Thoracic aorta (tissue), 2 donors: ENCODE measurements at regions not wholly inside any gene's neighbourhood (a gene's known extent, or its start where the extent isn't known, plus 50 kb on each side); places are given as distances from the start of the nearest gene placed in this dataset.

Source experiments
- ATAC-seq: fragments of 150-250 bp; one replicate; pipeline ENCODE4 v1.8.0; 2017; ENCODE audit warnings: low read depth; ENCODE audit not compliant: insufficient number of reproducible peaks, low FRiP score
- DNase-seq: peaks from one replicate; pipeline ENCODE4 v3.0.0-alpha.2; 2020; ENCODE audit warnings: low spot score
- H3K27ac ChIP-seq, 2 donors: fragments of 200-600 bp; sonication (generic); 1 replicate in 1 of 2; 2 replicates in 1 of 2; pipeline ENCODE4 v1.5.1; 2016; ENCODE audit warnings: mild to moderate bottlenecking in 2 of 2, moderate library complexity in 2 of 2
- H3K27me3 ChIP-seq: fragments of 200-600 bp; sonication (generic); replicated peaks from 2 replicates; pipeline ENCODE4 v1.6.0; 2016; ENCODE audit warnings: mild to moderate bottlenecking; ENCODE audit not compliant: insufficient read depth
- H3K36me3 ChIP-seq: fragments of 200-600 bp; sonication (generic); one replicate; pipeline ENCODE4 v1.5.1; 2016
- H3K4me1 ChIP-seq, 2 donors: fragments of 200-600 bp; sonication (generic); 1 replicate in 1 of 2; 2 replicates in 1 of 2; pipeline versions ENCODE4 v1.5.1 to v1.6.0; 2016; ENCODE audit warnings: low read depth in 2 of 2, mild to moderate bottlenecking in 1 of 2; ENCODE audit not compliant: control insufficient read depth in 1 of 2
- H3K4me3 ChIP-seq: fragments of 200-600 bp; sonication (generic); 2 replicates; pipeline ENCODE4 v1.5.1; 2016; ENCODE audit warnings: mild to moderate bottlenecking
- H3K9me3 ChIP-seq: fragments of 200-600 bp; sonication (generic); 2 replicates; pipeline ENCODE4 v1.5.1; 2016
- TF ChIP-seq, protein P1 (sequence below): fragments of 200-600 bp; sonication (generic); IDR thresholded peaks from one replicate; pipeline ENCODE4 v1.5.1; 2019; ENCODE audit warnings: antibody characterized with exemption

DNA sequence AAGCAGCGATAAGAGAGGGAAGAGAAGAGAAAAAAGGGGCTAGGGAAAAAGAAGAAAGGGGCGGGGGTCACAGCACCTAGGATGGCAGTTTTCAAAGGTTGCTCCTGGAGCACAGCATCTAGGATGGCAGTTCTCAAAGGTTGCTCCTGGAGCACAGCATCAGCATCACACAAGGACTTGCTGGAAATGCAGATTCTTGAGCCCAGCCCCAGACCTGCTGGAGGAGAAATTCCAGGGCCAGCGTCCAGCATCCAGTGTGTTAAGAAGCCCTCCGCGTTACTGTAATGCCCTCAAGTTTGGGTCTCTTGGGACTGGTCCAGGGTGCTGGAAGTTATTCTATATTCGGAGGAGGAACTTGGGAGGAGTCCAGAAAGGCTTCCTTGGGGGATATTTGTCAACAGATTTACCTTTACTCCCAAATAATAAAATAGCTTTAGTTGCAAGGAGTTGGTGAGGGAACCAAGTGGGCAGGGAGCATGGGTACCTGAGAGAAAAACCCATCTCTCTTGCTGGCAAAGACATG, 519.4 kb downstream of the SHQ1 start:
- Histone ChIP-seq H3K27ac (no peak overlapping the region), H3K4me1 (peaks cover 7 to 13% of the 10 kb centered on the region in 2 donors), H3K27me3 (no peaks in the 10 kb centered on the region), H3K36me3 (no peaks in the 10 kb centered on the region), H3K9me3 (no peaks in the 10 kb centered on the region), H3K4me3 (no peak overlapping the region)
- DNase-seq (no peak), ATAC-seq (no peak)
- TF ChIP-seq, protein P1, sequence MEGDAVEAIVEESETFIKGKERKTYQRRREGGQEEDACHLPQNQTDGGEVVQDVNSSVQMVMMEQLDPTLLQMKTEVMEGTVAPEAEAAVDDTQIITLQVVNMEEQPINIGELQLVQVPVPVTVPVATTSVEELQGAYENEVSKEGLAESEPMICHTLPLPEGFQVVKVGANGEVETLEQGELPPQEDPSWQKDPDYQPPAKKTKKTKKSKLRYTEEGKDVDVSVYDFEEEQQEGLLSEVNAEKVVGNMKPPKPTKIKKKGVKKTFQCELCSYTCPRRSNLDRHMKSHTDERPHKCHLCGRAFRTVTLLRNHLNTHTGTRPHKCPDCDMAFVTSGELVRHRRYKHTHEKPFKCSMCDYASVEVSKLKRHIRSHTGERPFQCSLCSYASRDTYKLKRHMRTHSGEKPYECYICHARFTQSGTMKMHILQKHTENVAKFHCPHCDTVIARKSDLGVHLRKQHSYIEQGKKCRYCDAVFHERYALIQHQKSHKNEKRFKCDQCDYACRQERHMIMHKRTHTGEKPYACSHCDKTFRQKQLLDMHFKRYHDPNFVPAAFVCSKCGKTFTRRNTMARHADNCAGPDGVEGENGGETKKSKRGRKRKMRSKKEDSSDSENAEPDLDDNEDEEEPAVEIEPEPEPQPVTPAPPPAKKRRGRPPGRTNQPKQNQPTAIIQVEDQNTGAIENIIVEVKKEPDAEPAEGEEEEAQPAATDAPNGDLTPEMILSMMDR, result no peak

DNA sequence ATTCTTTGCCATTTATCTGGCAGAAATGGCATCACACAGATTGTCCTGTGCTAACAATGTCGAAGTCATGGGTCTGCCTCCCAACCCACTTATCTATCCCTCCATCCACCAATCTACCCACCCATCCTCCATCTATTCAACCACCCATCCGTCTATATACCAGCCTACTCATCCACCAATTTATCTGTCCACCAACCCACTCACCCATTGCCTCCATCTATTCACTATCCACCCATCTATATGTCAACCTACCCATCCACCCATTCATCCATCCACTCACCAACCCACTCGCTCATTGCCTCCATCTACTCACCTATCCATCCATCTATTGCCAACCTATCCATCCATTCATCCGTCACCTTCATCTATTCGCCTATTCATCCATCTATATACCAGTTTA, 521.2 kb downstream of the SHQ1 start:
- Histone ChIP-seq H3K9me3 (no peaks in the 10 kb centered on the region), H3K27ac (no peak overlapping the region), H3K4me3 (no peak overlapping the region), H3K27me3 (no peaks in the 10 kb centered on the region), H3K4me1 (peaks cover 7 to 13% of the 10 kb centered on the region in 2 donors), H3K36me3 (no peaks in the 10 kb centered on the region)
- DNase-seq, result no peak
- TF ChIP-seq, protein P1, result no peak
- no peak for ATAC-seq

DNA sequence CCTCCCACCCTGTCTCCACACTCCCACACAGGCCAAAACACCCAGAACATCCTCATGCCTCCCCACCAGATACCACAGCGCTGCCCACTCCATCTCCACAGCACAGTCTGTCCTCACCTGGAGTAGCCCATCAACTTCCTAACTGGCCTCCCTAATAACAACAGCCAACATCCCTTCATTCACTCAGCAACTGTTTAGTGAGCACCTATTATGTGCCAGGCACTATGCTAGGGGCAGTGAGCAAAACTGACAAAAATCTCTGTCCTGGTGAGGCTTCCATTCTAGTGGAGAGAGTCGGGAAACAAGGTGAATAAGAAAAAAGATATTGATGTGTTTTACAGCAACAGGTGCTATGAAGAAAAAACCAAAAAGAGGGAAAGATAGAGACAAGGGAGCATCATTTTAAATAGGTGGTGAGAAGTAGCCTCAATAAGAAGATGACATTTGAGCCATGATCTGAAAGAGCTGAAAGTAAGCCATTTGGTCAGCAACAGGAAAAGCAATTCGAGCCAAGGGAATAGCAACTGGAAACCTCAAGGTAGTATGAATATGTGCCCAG, 523.9 kb downstream of the SHQ1 start:
- Histone ChIP-seq H3K4me3 (no peak overlapping the region), H3K9me3 (no peaks in the 10 kb centered on the region), H3K27me3 (no peaks in the 10 kb centered on the region), H3K4me1 (peaks cover 4 to 5% of the 10 kb centered on the region in 2 donors), H3K27ac (no peak overlapping the region), H3K36me3 (no peaks in the 10 kb centered on the region)
- TF ChIP-seq, protein P1, result no peak
- DNase-seq, result no peak
- no peak for ATAC-seq

DNA sequence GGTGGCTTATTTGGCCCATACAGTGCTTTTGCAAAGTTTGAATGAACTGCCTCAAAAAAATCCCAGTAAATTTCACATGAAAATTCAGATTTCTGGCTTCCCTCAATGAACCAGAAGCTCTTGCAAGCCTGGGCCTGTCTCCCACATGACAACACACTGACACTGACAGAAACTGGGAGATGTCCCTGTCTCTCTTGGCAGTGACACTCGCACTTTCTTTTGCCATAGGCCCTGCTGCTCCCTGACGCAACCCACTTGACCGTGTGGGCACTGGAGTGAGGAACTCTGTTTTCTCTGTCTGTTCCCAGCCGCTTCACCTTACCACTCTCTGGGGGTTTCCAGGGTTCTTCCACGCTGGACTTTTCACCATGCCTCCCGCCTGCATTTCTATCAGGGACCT, 524.5 kb downstream of the SHQ1 start:
- Histone ChIP-seq H3K9me3 (no peaks in the 10 kb centered on the region), H3K4me1 (peaks cover 3 to 4% of the 10 kb centered on the region in 2 donors), H3K27me3 (no peaks in the 10 kb centered on the region), H3K36me3 (no peaks in the 10 kb centered on the region), H3K27ac (no peak overlapping the region), H3K4me3 (no peak overlapping the region)
- TF ChIP-seq, protein P1, result no peak
- DNase-seq (no peak), ATAC-seq (no peak)

DNA sequence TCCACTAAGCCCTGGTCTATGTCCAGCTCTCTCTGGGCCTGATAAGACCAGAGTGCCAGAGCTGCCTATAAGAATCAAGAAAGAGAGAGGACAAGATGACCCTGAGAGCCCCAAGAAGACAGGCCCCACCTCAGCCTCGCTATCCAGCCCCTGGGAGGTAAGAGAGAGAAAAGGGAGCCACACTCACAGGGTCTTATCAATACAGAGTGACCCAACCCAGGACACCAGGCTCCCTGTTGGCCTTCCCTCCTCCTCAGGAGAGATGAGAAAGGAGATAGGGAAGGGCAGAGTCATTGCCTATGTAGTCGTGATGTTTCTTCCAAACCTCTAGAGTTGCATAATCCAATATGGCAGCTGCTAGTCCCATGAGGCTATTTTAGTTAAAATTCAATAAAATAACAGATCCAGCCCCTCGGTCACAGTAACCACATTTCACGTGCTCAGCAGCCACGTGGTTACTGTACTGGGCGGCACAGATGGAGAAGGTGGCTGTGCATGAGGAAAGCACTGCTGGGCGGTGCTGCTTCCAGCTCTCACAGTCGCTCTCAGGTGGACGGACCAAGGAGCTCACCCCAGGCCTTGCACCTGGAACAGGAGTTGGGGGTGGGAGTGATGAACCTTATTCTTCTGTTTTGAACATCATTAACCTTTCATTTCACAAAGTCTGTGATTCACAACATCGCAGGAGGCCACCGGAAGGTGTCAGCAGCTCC, 525.8 kb downstream of the SHQ1 start:
- no peaks in the 10 kb centered on the region for H3K27me3 ChIP-seq
- no peak overlapping the region for H3K4me3 ChIP-seq
- H3K27ac ChIP-seq, result no peak overlapping the region
- DNase-seq (no peak), ATAC-seq (no peak)
- H3K36me3 ChIP-seq, result no peaks in the 10 kb centered on the region
- H3K9me3 ChIP-seq, result no peaks in the 10 kb centered on the region
- TF ChIP-seq, protein P1, result no peak
- peaks cover 13 to 18% of the 10 kb centered on the region in 2 donors for H3K4me1 ChIP-seq
